ENCODE measurements at regions not wholly inside any gene's neighbourhood (a gene's known extent, or its start where the extent isn't known, plus 50 kb on each side); places are given as distances from the start of the nearest gene placed in this dataset.

GRCh38 chr7:28266402-28266801, 85.8 kb upstream of the JAZF1 start (continued):
- TF ChIP-seq ZNF592 (IDR thresholded peaks at IDR 0.05) (no peak), THRB (CRISPR knock-in tag; conservative IDR thresholded peaks at IDR 0.05) (no peak), RUNX1 (IDR thresholded peaks at IDR 0.05; ENCODE audit: low read depth) (no peak), MEIS2 (IDR thresholded peaks at IDR 0.05; ENCODE audit: partially characterized antibody) (peak; percentile 50)

GRCh38 chr7:28267012-28267411, 86.4 kb upstream of the JAZF1 start:
- ChIA-PET CTCF (ENCODE audit: low intra/inter-chr PET ratio) (no interaction called here), POLR2A (no interaction called here)
- H3K27me3 ChIP-seq (ENCODE audit: control insufficient read depth in 2 of 2, insufficient read depth in 2 of 2, low read length in 2 of 2) = no peaks in the 10 kb centered on the region
- in situ Hi-C loops (cut with MboI) (no loop called here), intact Hi-C loops (cut with micrococcal nuclease) (no loop called here)
- no peaks in the 10 kb centered on the region for H3K79me2 ChIP-seq (ENCODE audit: control insufficient read depth, insufficient read depth, low read length)
- DNase-seq (ENCODE audit: extremely low read depth in 1 of 4, low spot score in 3 of 4) (no peak), FAIRE-seq (no peak), ATAC-seq (no peak)
- no peaks in the 10 kb centered on the region for H3K4me1 ChIP-seq (replicated peaks in 1 of 2; ENCODE audit: control insufficient read depth in 2 of 2, insufficient read depth in 2 of 2, low read length in 2 of 2)
- H4K20me1 ChIP-seq (replicated peaks; ENCODE audit: control insufficient read depth, insufficient read depth, low read length) = no peaks in the 10 kb centered on the region
- no peak overlapping the region for H3K4me3 ChIP-seq
- no peaks in the 10 kb centered on the region for H3K9me3 ChIP-seq (replicated peaks; ENCODE audit: control insufficient read depth, insufficient read depth, low read depth, low read length)
- no peaks in the 10 kb centered on the region for H3K9me1 ChIP-seq (ENCODE audit: control insufficient read depth, insufficient read depth, low read length)
- H3K4me2 ChIP-seq (ENCODE audit: insufficient read depth, low read length) = no peak overlapping the region
- H3K36me3 ChIP-seq (ENCODE audit: control insufficient read depth, insufficient read depth, low read length) = no peaks in the 10 kb centered on the region
- no peak for TF ChIP-seq HDAC1 (IDR thresholded peaks at IDR 0.05)
- no peak overlapping the region for H3K9ac ChIP-seq (ENCODE audit: insufficient read depth in 1 of 2, low read depth in 2 of 2, low read length in 2 of 2)
- H2AFZ ChIP-seq (ENCODE audit: low read depth, low read length) = no peak overlapping the region
- H3K27ac ChIP-seq (ENCODE audit: extremely low read depth, low read depth, low read length) = no peak overlapping the region
- BruUV-seq (replicated peaks) = no TSS peak
